Mucosa of descending colon (tissue), 3 donors: ENCODE measurements at regions not wholly inside any gene's neighbourhood (a gene's known extent, or its start where the extent isn't known, plus 50 kb on each side); places are given as distances from the start of the nearest gene placed in this dataset.

Experiments used
- ATAC-seq: fragments of 200-7000 bp; cut with Tn5 transposase; one replicate; pipeline ENCODE4 v1.9.1; 2020; ENCODE audit warnings: mild to moderate bottlenecking, moderate library complexity
- DNase-seq, 3 donors: peaks; one replicate each; pipeline ENCODE4 v3.0.0-alpha.2; 2020
- H3K36me3 ChIP-seq: fragments of 200-600 bp; one replicate; pipeline ENCODE4 v1.8.0; 2021; ENCODE audit warnings: low read depth, mild to moderate bottlenecking
- H3K4me1 ChIP-seq: fragments of 200-600 bp; one replicate; pipeline ENCODE4 v1.8.0; 2021; ENCODE audit warnings: low read depth, mild to moderate bottlenecking
- H3K4me3 ChIP-seq: fragments of 200-600 bp; one replicate; pipeline ENCODE4 v1.8.0; 2021; ENCODE audit warnings: mild to moderate bottlenecking
- H3K9me3 ChIP-seq: fragments of 200-600 bp; one replicate; pipeline ENCODE4 v1.8.0; 2021; ENCODE audit warnings: mild to moderate bottlenecking
- intact Hi-C, 2 donors: fragments of 100-400 bp; cut with DNase I in 1 of 2; cut with micrococcal nuclease in 1 of 2; formaldehyde crosslinking; loops; one replicate each; pipeline versions ENCODE4 v1.11.0 to v1.11.1; 2022; cut with DNase I, micrococcal nuclease
- TF ChIP-seq, protein P1 (sequence below): fragments of 200-600 bp; IDR thresholded peaks from one replicate; pipeline ENCODE4 v1.8.0; 2022; ENCODE audit warnings: antibody characterized with exemption, mild to moderate bottlenecking
- donor health status: DM: no; HTN: no; CAD: no; lungs with moderate emphysema.
- donor health status: DM: no; HTN: no; CAD: no.
- donor health status: DM: no; HTN: yes; CAD: no.

DNA sequence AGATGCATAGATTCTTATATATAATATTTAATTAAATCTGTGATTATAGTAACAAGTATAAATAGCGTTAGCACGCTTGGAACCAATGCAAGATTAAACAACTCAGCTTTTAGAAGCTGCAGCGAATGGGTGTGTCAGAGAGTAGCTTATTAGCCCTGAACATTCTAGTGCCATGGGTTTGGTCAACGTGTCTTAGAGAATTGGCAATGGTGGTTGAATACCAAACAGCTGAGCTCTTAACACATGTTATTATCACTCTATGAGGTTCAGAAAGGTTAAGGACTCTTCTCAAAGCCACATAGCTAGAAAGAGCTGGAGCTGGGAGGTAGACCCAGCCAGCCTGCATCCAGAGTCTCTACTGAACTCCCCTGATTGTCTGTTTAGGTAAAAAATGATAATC is 284.2 kb upstream of the CHD6 start:
- intact Hi-C loops, result no loop called here
- no peak overlapping the region for H3K4me3 ChIP-seq
- no peaks in the 10 kb centered on the region for H3K36me3 ChIP-seq
- ATAC-seq (no peak), DNase-seq (no peak)
- no peaks in the 10 kb centered on the region for H3K9me3 ChIP-seq
- H3K4me1 ChIP-seq, result no peaks in the 10 kb centered on the region
- TF ChIP-seq, protein P1, sequence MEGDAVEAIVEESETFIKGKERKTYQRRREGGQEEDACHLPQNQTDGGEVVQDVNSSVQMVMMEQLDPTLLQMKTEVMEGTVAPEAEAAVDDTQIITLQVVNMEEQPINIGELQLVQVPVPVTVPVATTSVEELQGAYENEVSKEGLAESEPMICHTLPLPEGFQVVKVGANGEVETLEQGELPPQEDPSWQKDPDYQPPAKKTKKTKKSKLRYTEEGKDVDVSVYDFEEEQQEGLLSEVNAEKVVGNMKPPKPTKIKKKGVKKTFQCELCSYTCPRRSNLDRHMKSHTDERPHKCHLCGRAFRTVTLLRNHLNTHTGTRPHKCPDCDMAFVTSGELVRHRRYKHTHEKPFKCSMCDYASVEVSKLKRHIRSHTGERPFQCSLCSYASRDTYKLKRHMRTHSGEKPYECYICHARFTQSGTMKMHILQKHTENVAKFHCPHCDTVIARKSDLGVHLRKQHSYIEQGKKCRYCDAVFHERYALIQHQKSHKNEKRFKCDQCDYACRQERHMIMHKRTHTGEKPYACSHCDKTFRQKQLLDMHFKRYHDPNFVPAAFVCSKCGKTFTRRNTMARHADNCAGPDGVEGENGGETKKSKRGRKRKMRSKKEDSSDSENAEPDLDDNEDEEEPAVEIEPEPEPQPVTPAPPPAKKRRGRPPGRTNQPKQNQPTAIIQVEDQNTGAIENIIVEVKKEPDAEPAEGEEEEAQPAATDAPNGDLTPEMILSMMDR, result no peak

DNA sequence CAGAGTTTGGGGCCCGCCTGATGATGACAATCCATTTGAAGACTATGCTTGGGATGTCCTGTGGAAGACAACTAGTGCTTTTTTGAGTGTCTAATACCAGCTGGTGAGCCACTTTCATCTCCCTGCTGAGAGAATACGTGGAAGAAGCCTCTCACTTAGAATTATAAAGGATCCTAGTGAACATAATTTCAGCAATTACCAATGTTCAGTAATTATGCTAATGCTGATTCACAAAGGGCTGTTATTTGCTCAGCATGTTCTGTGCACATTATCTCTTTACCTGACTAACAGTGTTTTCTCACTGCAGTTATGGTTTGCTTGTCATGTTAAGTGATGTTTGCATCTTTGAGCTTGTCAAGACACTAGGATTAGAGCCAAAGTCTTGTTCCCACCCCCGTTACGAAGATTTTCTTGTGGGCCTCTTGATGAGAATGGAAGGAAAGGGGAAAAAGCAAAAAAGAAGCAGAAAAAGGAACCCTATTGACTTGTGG is 282.1 kb upstream of the CHD6 start:
- no peaks in the 10 kb centered on the region for H3K36me3 ChIP-seq
- DNase-seq, result no peak
- H3K4me3 ChIP-seq, result no peak overlapping the region
- no peaks in the 10 kb centered on the region for H3K9me3 ChIP-seq
- ATAC-seq, result no peak
- TF ChIP-seq, protein P1, result no peak
- H3K4me1 ChIP-seq, result no peaks in the 10 kb centered on the region
- intact Hi-C loops, result no loop called here

DNA sequence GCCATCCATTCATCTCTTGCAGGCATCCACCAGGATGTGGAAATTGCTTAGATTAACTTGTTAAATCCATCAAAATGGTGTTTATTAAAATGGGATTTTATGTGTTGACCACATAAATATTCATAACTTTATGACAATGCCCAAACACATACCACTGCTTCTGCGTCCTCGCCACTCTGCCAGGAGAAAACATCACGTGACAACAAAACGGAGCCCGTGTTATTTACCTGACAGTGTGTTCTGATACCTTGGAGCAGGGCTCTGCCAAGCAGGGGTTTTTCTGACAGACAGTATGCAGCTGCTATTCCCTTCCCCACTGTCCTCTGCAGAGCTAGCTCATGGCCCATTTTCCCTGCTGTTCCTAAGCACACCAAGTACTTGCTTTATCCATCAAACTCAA is 279.5 kb upstream of the CHD6 start:
- H3K36me3 ChIP-seq, result no peaks in the 10 kb centered on the region
- ATAC-seq, result no peak
- H3K4me3 ChIP-seq, result no peak overlapping the region
- intact Hi-C loops, result no loop called here
- no peak for DNase-seq
- no peaks in the 10 kb centered on the region for H3K4me1 ChIP-seq
- TF ChIP-seq, protein P1, result no peak
- H3K9me3 ChIP-seq, result no peaks in the 10 kb centered on the region

DNA sequence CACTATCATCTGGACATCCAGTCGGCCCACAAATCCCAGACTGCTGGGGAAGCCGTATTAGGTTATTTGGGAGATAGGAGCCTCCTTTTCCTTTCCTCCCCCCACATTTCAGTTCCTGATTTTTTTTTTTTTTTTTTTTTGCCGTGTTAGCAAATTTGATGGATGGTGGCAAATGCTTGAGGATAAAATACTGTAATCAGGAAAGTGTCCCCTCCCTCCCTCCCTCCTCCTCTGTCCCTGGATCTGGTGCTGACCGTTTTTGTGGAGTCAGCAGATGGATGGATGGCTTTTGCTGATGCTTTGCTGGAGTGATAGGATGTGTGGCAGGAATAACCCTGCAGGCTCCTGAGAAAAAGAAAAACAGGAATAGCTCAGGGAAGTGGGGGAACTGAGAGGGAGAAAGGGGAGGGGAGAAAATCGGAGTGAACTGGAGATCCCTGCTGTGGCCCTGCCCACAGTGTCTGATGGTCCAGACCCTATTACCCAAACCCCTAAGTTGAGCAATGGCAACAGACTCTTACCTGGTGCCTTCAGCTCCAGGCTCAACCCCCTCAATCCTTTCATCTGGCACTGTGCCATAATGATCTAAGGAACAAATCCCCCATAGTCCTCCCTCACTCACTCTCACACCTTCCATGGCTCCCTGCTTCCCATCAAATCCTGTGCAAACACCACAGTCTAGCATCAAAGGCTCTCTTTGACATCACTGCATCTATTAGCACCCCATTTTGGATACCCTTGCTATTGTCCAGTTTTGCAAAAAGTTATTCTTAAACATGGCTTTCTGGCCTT is 277.3 kb upstream of the CHD6 start:
- Histone ChIP-seq H3K36me3 (no peaks in the 10 kb centered on the region), H3K4me1 (no peaks in the 10 kb centered on the region), H3K9me3 (no peaks in the 10 kb centered on the region), H3K4me3 (no peak overlapping the region)
- DNase-seq, result no peak
- intact Hi-C loops, result no loop called here
- TF ChIP-seq, protein P1, result no peak
- no peak for ATAC-seq

DNA sequence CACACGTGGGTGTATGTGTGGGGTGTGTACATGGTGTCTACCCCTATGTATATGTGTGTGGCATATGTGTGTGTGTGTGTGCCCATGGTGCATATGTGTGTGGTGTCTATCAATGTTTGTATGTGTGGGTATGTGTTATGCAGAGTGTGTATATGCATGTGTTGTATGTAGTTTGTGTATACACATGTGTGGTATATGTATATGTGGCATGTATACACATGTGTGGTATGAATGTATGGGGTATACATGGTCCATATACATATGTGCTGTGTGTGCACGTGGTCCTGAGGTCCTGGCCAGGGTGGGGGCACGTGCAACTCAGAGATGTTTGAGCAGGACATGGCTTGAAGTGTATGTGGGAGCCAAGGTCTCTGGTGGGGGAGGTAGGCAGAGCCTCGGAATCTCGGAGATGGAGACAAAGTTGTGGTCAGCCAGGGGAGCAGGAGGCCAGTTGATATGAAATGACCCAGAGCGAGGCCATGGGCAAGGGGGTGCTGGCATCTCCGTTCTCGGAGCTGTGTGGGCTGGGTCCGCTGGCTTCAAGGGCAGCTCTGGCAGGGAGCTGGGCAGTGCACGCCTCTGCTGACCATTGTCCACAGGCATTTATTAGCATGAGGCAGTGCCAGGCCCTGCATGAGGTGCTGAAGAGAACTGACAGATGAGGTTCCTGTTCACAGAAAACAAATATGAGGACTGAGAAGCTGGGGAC is 276.2 kb upstream of the CHD6 start:
- H3K9me3 ChIP-seq, result no peaks in the 10 kb centered on the region
- H3K36me3 ChIP-seq, result no peaks in the 10 kb centered on the region
- DNase-seq, result no peak
- H3K4me1 ChIP-seq, result no peaks in the 10 kb centered on the region
- H3K4me3 ChIP-seq, result no peak overlapping the region
- TF ChIP-seq, protein P1, result no peak
- no peak for ATAC-seq
- intact Hi-C loops, result no loop called here
